ENCODE measurements at regions not wholly inside any gene's neighbourhood (a gene's known extent, or its start where the extent isn't known, plus 50 kb on each side); places are given as distances from the start of the nearest gene placed in this dataset.

GRCh38 chr18:31241900-31242409 is 76.0 kb upstream of the DSG1 start:
- no peaks in the 10 kb centered on the region for H3K27me3 ChIP-seq
- H3K9me3 ChIP-seq = no peaks in the 10 kb centered on the region
- no peaks in the 10 kb centered on the region for H3K36me3 ChIP-seq
- DNase-seq = no peak
- no peak overlapping the region for H3K27ac ChIP-seq
- intact Hi-C loops (cut with DNase I; ENCODE audit: low total_unique reads) = no loop called here
- no peaks in the 10 kb centered on the region for H3K4me1 ChIP-seq
- TF ChIP-seq POLR2A (IDR thresholded peaks at IDR 0.05) (no peak), CTCF (IDR thresholded peaks at IDR 0.05) (no peak)
- H3K4me3 ChIP-seq = no peak overlapping the region

- Histone ChIP-seq H3K4me3 (no peak overlapping the region), H3K27ac (peak overlapping the region in 1 of 2 donors; percentile 23)
Observed at GRCh38 chr18:31243740-31244512, 74.0 kb upstream of the DSG1 start.

GRCh38 chr18:31244771-31245394 is 73.1 kb upstream of the DSG1 start:
- Histone ChIP-seq H3K4me3 (no peak overlapping the region), H3K27me3 (no peaks in the 10 kb centered on the region), H3K9me3 (no peaks in the 10 kb centered on the region), H3K36me3 (no peaks in the 10 kb centered on the region), H3K4me1 (no peaks in the 10 kb centered on the region), H3K27ac (peak overlapping the region; percentile 10 to 23)
- TF ChIP-seq CTCF (IDR thresholded peaks at IDR 0.05) = no peak
- TF ChIP-seq POLR2A (IDR thresholded peaks at IDR 0.05) = no peak
- no peak for DNase-seq
- intact Hi-C loops (cut with DNase I; ENCODE audit: low total_unique reads) = no loop called here

More at GRCh38 chr18:31243740-31244512, 74.0 kb upstream of the DSG1 start:
- Histone ChIP-seq H3K27me3 (no peaks in the 10 kb centered on the region), H3K9me3 (no peaks in the 10 kb centered on the region), H3K36me3 (no peaks in the 10 kb centered on the region), H3K4me1 (no peaks in the 10 kb centered on the region)
- DNase-seq = no peak
- intact Hi-C loops (cut with DNase I; ENCODE audit: low total_unique reads) = no loop called here
- TF ChIP-seq POLR2A (IDR thresholded peaks at IDR 0.05) (no peak), CTCF (IDR thresholded peaks at IDR 0.05) (no peak)

- Histone ChIP-seq H3K9me3 (no peaks in the 10 kb centered on the region), H3K4me3 (no peak overlapping the region), H3K27me3 (no peaks in the 10 kb centered on the region), H3K27ac (no peak overlapping the region), H3K4me1 (no peaks in the 10 kb centered on the region), H3K36me3 (no peaks in the 10 kb centered on the region)
- TF ChIP-seq POLR2A (IDR thresholded peaks at IDR 0.05) (no peak), CTCF (IDR thresholded peaks at IDR 0.05) (no peak)
- no peak for DNase-seq
- intact Hi-C loops (cut with DNase I; ENCODE audit: low total_unique reads) = no loop called here
Observed at GRCh38 chr18:31245820-31246219, 72.1 kb upstream of the DSG1 start.

- Histone ChIP-seq H3K27ac (no peak overlapping the region), H3K4me3 (no peak overlapping the region)
- DNase-seq = no peak
Observed at GRCh38 chr18:31246460-31246859, 71.5 kb upstream of the DSG1 start.

More at GRCh38 chr18:31246460-31246859, 71.5 kb upstream of the DSG1 start:
- TF ChIP-seq CTCF (IDR thresholded peaks at IDR 0.05) (no peak), POLR2A (IDR thresholded peaks at IDR 0.05) (no peak)
- Histone ChIP-seq H3K36me3 (no peaks in the 10 kb centered on the region), H3K4me1 (no peaks in the 10 kb centered on the region), H3K27me3 (no peaks in the 10 kb centered on the region), H3K9me3 (no peaks in the 10 kb centered on the region)
- intact Hi-C loops (cut with DNase I; ENCODE audit: low total_unique reads) = no loop called here

Measured in uterus (tissue), 3 donors.